HG03432 (cell line): ENCODE measurements at regions not wholly inside any gene's neighbourhood (a gene's known extent, or its start where the extent isn't known, plus 50 kb on each side); places are given as distances from the start of the nearest gene placed in this dataset.
"Not testable (repeated sequence)": the region's sequence is repeated elsewhere in the genome, so short reads cannot be mapped to it uniquely, and the experiment has no call there.

Source experiments
- ATAC-seq: cut with Tn5 transposase; IDR thresholded peaks from one replicate; pipeline ENCODE4 v1.9.1; 2021; ENCODE audit warnings: mild to moderate bottlenecking, moderate library complexity; ENCODE audit not compliant: unreplicated experiment

- ATAC-seq = no peak
Measured at GRCh38 chr1:209198961-209199750, 384.4 kb upstream of the CAMK1G start.

- no peak for ATAC-seq
Measured at GRCh38 chr1:209199822-209200221, 383.7 kb upstream of the CAMK1G start.

GRCh38 chr1:209202321-209202720 lies 381.2 kb upstream of the CAMK1G start:
- not testable (repeated sequence) for ATAC-seq

- ATAC-seq = no peak
Measured at GRCh38 chr1:209202830-209203532, 380.5 kb upstream of the CAMK1G start.

GRCh38 chr1:209203533-209203895 lies 380.0 kb upstream of the CAMK1G start:
- no peak for ATAC-seq

- ATAC-seq = no peak
Measured at GRCh38 chr1:209205039-209205438, 378.5 kb upstream of the CAMK1G start.

- ATAC-seq = no peak
Measured at GRCh38 chr1:209207126-209207700, 376.3 kb upstream of the CAMK1G start.

GRCh38 chr1:209207701-209208286 lies 375.7 kb upstream of the CAMK1G start:
- peak; percentile 82 for ATAC-seq

- ATAC-seq = no peak
Measured at GRCh38 chr1:209208648-209209047, 374.9 kb upstream of the CAMK1G start.

GRCh38 chr1:209213989-209214388 lies 369.5 kb upstream of the CAMK1G start:
- no peak for ATAC-seq

- ATAC-seq = no peak
Measured at GRCh38 chr1:209215826-209216225, 367.7 kb upstream of the CAMK1G start.

- no peak for ATAC-seq
Measured at GRCh38 chr1:209218113-209218512, 365.4 kb upstream of the CAMK1G start.

- ATAC-seq = no peak
Measured at GRCh38 chr1:209218981-209219380, 364.5 kb upstream of the CAMK1G start.

GRCh38 chr1:209219791-209220524 lies 363.6 kb upstream of the CAMK1G start:
- no peak for ATAC-seq

GRCh38 chr1:209222826-209223225 lies 360.7 kb upstream of the CAMK1G start:
- no peak for ATAC-seq

- ATAC-seq = no peak
Measured at GRCh38 chr1:209223791-209224190, 359.7 kb upstream of the CAMK1G start.

GRCh38 chr1:209224886-209225285 lies 358.6 kb upstream of the CAMK1G start:
- ATAC-seq = no peak

GRCh38 chr1:209227171-209227570 lies 356.3 kb upstream of the CAMK1G start:
- no peak for ATAC-seq

GRCh38 chr1:209227941-209228340 lies 355.6 kb upstream of the CAMK1G start:
- no peak for ATAC-seq

- no peak for ATAC-seq
Measured at GRCh38 chr1:209229494-209230061, 353.9 kb upstream of the CAMK1G start.

GRCh38 chr1:209230314-209230713 lies 353.2 kb upstream of the CAMK1G start:
- no peak for ATAC-seq
